ENCODE measurements at regions not wholly inside any gene's neighbourhood (a gene's known extent, or its start where the extent isn't known, plus 50 kb on each side); places are given as distances from the start of the nearest gene placed in this dataset.

DNA sequence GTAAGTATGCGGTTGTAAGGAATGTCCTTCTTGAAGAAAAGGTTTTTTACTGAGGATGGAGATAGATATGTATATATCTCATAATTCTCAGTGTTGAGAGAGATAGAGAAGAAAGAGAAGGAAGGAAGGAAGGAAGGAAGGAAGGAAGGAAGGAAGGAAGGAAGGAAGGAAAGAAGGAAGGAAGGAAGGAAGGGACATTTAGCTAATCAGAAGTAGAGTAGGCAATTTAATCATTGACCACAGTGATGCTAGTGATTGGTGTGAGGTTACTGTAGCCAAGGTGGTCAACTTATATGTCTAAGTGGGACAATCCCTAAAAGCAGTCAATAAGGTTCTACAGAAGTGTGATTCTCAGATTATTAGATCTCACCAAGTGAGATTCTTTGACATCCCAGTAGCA is 751.8 kb upstream of the CBLB start:
- H3K4me3 ChIP-seq = no peak overlapping the region

DNA sequence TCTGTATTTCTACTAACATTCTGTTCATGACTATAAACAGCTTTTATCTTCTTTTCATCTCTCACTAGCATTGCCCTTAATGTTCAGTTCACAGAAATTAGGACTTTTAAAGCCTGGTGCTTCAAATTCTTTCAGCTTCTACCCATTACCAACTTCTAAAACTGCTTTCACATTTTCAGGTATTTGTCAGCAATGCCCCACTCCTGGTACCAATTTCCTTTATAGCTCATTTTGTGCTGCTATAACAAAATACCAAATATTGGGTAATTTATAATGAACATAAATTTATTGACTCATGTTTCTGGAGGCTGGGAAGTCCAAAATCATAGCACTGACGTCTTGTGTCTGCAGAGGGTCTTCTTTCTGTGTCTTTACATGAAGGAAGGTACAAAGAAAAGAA is 753.1 kb upstream of the CCDC54 start:
- Histone ChIP-seq H3K9me3 (replicated peaks) (peaks cover 9% of the 10 kb centered on the region), H3K4me1 (no peaks in the 10 kb centered on the region), H3K27me3 (ENCODE audit: low read depth) (no peaks in the 10 kb centered on the region), H3K4me3 (no peak overlapping the region), H3K36me3 (peaks cover 6% of the 10 kb centered on the region), H3K27ac (replicated peaks) (no peak overlapping the region)
- intact Hi-C loops (cut with micrococcal nuclease) = no loop called here
- DNase-seq = no peak
- TF ChIP-seq, protein P1, sequence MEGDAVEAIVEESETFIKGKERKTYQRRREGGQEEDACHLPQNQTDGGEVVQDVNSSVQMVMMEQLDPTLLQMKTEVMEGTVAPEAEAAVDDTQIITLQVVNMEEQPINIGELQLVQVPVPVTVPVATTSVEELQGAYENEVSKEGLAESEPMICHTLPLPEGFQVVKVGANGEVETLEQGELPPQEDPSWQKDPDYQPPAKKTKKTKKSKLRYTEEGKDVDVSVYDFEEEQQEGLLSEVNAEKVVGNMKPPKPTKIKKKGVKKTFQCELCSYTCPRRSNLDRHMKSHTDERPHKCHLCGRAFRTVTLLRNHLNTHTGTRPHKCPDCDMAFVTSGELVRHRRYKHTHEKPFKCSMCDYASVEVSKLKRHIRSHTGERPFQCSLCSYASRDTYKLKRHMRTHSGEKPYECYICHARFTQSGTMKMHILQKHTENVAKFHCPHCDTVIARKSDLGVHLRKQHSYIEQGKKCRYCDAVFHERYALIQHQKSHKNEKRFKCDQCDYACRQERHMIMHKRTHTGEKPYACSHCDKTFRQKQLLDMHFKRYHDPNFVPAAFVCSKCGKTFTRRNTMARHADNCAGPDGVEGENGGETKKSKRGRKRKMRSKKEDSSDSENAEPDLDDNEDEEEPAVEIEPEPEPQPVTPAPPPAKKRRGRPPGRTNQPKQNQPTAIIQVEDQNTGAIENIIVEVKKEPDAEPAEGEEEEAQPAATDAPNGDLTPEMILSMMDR (IDR thresholded peaks at IDR 0.05; ENCODE audit: borderline replicate concordance) = no peak

More for the DNA sequence above, 751.8 kb upstream of the CBLB start:
- H3K27me3 ChIP-seq (ENCODE audit: low read depth) = no peaks in the 10 kb centered on the region
- no peak for DNase-seq
- H3K27ac ChIP-seq (replicated peaks) = no peak overlapping the region
- peaks cover 6% of the 10 kb centered on the region for H3K36me3 ChIP-seq
- TF ChIP-seq, protein P1 (IDR thresholded peaks at IDR 0.05; ENCODE audit: borderline replicate concordance) = no peak
- H3K9me3 ChIP-seq (replicated peaks) = peaks cover 9% of the 10 kb centered on the region
- H3K4me1 ChIP-seq = no peaks in the 10 kb centered on the region
- intact Hi-C loops (cut with micrococcal nuclease) = no loop called here

DNA sequence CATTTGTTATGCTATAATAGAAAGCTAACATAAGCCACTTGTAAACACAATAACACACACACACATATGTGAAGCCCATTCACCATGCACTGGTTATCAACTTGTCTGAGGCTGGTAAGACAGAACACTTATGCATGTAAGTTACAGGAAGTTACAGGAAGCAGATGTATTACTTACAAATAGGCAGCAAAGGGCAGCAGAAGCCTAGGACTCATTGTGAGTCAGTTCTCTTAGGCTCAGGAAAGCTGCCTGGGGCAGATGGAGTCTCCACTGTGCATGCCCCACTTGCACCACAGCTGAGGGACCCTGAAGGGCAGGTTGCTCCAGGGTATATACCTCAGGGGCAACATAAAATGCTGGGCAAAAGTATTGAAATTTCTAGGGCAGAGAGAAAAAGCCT is 748.8 kb upstream of the CCDC54 start:
- Histone ChIP-seq H3K4me1 (no peaks in the 10 kb centered on the region), H3K4me3 (no peak overlapping the region), H3K27ac (replicated peaks) (no peak overlapping the region), H3K9me3 (replicated peaks) (peaks cover 9% of the 10 kb centered on the region), H3K36me3 (peaks cover 6% of the 10 kb centered on the region), H3K27me3 (ENCODE audit: low read depth) (no peaks in the 10 kb centered on the region)
- TF ChIP-seq, protein P1 (IDR thresholded peaks at IDR 0.05; ENCODE audit: borderline replicate concordance) = no peak
- intact Hi-C loops (cut with micrococcal nuclease) = no loop called here
- no peak for DNase-seq

GRCh38 chr3:106629215-106629832 is 747.9 kb upstream of the CCDC54 start:
- intact Hi-C loops (cut with micrococcal nuclease) = no loop called here
- no peaks in the 10 kb centered on the region for H3K4me1 ChIP-seq
- peaks cover 3% of the 10 kb centered on the region for H3K9me3 ChIP-seq (replicated peaks)
- no peak overlapping the region for H3K27ac ChIP-seq (replicated peaks)
- H3K27me3 ChIP-seq (ENCODE audit: low read depth) = no peaks in the 10 kb centered on the region
- TF ChIP-seq, protein P1 (IDR thresholded peaks at IDR 0.05; ENCODE audit: borderline replicate concordance) = no peak
- H3K36me3 ChIP-seq = peaks cover 2% of the 10 kb centered on the region
- no peak overlapping the region for H3K4me3 ChIP-seq
- no peak for DNase-seq

- H3K4me1 ChIP-seq = no peaks in the 10 kb centered on the region
- no peaks in the 10 kb centered on the region for H3K27me3 ChIP-seq (ENCODE audit: low read depth)
- no peak for DNase-seq
- TF ChIP-seq, protein P1 (IDR thresholded peaks at IDR 0.05; ENCODE audit: borderline replicate concordance) = no peak
- H3K9me3 ChIP-seq (replicated peaks) = no peaks in the 10 kb centered on the region
- intact Hi-C loops (cut with micrococcal nuclease) = no loop called here
- H3K36me3 ChIP-seq = no peaks in the 10 kb centered on the region
- H3K4me3 ChIP-seq = no peak overlapping the region
- no peak overlapping the region for H3K27ac ChIP-seq (replicated peaks)
Measured at GRCh38 chr3:106631373-106632108, 745.7 kb upstream of the CCDC54 start.
